Astrocyte (in vitro differentiated cells and primary cell): ENCODE measurements at regions not wholly inside any gene's neighbourhood (a gene's known extent, or its start where the extent isn't known, plus 50 kb on each side); places are given as distances from the start of the nearest gene placed in this dataset.

Experiments
- CTCF ChIP-seq: IDR thresholded peaks from 2 replicates; pipeline ENCODE4 v1.5.1; 2011; ENCODE audit warnings: low read depth, mild to moderate bottlenecking, inconsistent platforms, low read length, moderate library complexity; ENCODE audit not compliant: insufficient read depth
- EZH2 ChIP-seq: IDR thresholded peaks from 2 replicates; pipeline ENCODE4 v1.6.1; 2012; ENCODE audit warnings: mild to moderate bottlenecking, low read length, inconsistent platforms; ENCODE audit not compliant: insufficient read depth

- TF ChIP-seq CTCF (no peak), EZH2 (no peak)
Measured at GRCh38 chr7:115634633-115635032, 395.9 kb downstream of the TFEC start.
